Retinal pigment epithelial cell (primary cell): ENCODE measurements at regions not wholly inside any gene's neighbourhood (a gene's known extent, or its start where the extent isn't known, plus 50 kb on each side); places are given as distances from the start of the nearest gene placed in this dataset.
A peak's percentile ranks its signal among the peaks of the same experiment; 100 is the strongest.

ENCODE experiments used
- DNase-seq: peaks from one replicate; pipeline ENCODE4 v3.0.0-alpha.2; 2010; ENCODE audit warnings: low read depth
- H3K4me3 ChIP-seq: 2 replicates; pipeline ENCODE4 v1.5.1; 2011; ENCODE audit warnings: mild to moderate bottlenecking, low read length, control low read depth, moderate library complexity
- TF ChIP-seq, protein P1 (sequence below): conservative IDR thresholded peaks from 2 replicates; pipeline ENCODE4 v1.5.1; 2011; ENCODE audit warnings: low read depth, low read length, control low read depth, inconsistent platforms

- DNase-seq = no peak
- no peak overlapping the region for H3K4me3 ChIP-seq
- TF ChIP-seq, protein P1, sequence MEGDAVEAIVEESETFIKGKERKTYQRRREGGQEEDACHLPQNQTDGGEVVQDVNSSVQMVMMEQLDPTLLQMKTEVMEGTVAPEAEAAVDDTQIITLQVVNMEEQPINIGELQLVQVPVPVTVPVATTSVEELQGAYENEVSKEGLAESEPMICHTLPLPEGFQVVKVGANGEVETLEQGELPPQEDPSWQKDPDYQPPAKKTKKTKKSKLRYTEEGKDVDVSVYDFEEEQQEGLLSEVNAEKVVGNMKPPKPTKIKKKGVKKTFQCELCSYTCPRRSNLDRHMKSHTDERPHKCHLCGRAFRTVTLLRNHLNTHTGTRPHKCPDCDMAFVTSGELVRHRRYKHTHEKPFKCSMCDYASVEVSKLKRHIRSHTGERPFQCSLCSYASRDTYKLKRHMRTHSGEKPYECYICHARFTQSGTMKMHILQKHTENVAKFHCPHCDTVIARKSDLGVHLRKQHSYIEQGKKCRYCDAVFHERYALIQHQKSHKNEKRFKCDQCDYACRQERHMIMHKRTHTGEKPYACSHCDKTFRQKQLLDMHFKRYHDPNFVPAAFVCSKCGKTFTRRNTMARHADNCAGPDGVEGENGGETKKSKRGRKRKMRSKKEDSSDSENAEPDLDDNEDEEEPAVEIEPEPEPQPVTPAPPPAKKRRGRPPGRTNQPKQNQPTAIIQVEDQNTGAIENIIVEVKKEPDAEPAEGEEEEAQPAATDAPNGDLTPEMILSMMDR = no peak
These were observed 1255.8 kb downstream of the SLITRK5 start for GRCh38 chr13:88926890-88927502.

- TF ChIP-seq, protein P1 = no peak
These were observed 1261.8 kb downstream of the SLITRK5 start for GRCh38 chr13:88932950-88933349.

DNA sequence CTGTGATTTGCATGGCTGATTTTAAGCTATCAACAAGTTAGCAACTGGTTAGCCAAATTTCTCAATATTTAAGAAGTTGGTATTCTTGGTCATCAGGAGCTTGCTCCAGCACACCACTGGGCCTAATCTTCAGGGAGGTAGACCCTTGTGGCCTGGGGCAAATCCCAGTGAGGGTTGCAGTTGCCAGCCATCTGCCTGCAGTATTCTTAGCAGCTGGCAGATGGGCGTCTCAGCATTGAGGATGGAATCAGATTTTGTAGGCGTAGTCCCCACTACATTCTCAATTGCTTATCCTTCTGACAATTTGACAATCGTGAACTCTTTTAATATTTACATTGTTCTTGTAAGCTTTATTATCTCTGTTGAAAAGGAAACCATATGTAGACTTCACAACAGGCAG, 1266.2 kb downstream of the SLITRK5 start:
- DNase-seq = no peak
- TF ChIP-seq, protein P1 = no peak
- no peak overlapping the region for H3K4me3 ChIP-seq

More at GRCh38 chr13:88932950-88933349, 1261.8 kb downstream of the SLITRK5 start:
- no peak for DNase-seq
- H3K4me3 ChIP-seq = no peak overlapping the region

GRCh38 chr13:88945793-88946192, 1274.6 kb downstream of the SLITRK5 start:
- TF ChIP-seq, protein P1 = no peak
- H3K4me3 ChIP-seq = no peak overlapping the region
- no peak for DNase-seq

- DNase-seq = no peak
- H3K4me3 ChIP-seq = no peak overlapping the region
- TF ChIP-seq, protein P1 = no peak
These were observed 1277.3 kb downstream of the SLITRK5 start for GRCh38 chr13:88948501-88948900.

- peak; percentile 13 for DNase-seq
- TF ChIP-seq, protein P1 = no peak
- no peak overlapping the region for H3K4me3 ChIP-seq
These were observed 1287.7 kb downstream of the SLITRK5 start for GRCh38 chr13:88958821-88959220.

GRCh38 chr13:88976466-88976865, 1305.3 kb downstream of the SLITRK5 start:
- no peak for DNase-seq

More at GRCh38 chr13:88976466-88976865, 1305.3 kb downstream of the SLITRK5 start:
- no peak overlapping the region for H3K4me3 ChIP-seq
- TF ChIP-seq, protein P1 = no peak
